ENCODE measurements at regions not wholly inside any gene's neighbourhood (a gene's known extent, or its start where the extent isn't known, plus 50 kb on each side); places are given as distances from the start of the nearest gene placed in this dataset.

GRCh38 chr2:41705634-41706033 is 342.2 kb upstream of the PKDCC start:
- no peak for DNase-seq (ENCODE audit: low read depth in 4 of 4, low spot score in 3 of 4)

DNA sequence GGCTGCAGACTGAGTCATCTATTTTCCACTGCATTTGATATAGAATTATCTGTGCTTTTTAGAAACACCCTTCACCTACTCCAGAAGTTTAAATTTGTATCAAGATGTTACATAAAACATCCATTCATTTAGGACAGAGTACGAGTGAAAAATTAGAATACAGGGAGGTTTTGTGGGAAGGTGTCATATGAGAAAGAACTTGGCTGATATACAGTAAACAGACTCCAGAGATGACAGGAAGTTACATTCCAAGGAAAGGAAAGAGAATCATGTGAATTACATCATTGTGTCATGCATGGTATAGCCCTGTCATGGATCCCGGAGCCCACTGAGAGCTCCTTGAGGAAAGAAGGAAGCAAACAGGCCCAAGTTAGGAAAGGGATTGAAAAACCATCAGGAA is 341.5 kb upstream of the PKDCC start:
- no peak for DNase-seq (ENCODE audit: low read depth in 4 of 4, low spot score in 3 of 4)

DNA sequence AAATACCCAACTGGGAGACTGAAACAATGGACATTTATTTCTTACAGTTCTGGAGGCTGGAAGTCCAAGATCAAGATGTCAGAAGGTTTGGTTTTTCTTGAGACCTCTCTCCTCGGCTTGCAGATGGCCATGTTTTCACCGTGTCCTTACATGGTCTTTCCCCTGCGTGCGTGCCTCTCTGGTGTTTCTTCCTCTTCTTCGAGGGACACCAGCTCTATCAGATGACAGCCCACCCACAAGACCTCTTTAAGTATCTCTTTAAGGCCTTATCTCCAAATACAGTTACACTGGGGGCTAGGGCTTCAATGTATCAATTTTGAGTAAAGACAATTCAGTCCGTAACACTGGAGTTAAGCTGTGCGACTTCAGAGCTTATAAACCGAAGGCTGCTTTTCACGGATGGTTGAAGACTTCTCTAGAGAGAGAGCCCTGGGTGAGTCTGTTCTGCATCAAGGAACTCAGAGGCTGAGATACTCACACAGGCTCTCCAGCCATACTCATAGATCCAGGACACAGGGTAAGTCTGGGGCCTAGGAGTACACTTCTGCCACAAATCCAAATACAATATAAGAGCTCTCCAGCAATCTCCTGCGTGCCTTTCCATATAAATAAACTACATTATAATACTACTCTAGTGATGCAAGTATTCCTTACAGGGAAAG is 339.9 kb upstream of the PKDCC start:
- DNase-seq (ENCODE audit: low read depth in 4 of 4, low spot score in 3 of 4): no peak

GRCh38 chr2:41709702-41710599 is 337.9 kb upstream of the PKDCC start:
- no peak for DNase-seq (ENCODE audit: low read depth in 4 of 4, low spot score in 3 of 4)

DNA sequence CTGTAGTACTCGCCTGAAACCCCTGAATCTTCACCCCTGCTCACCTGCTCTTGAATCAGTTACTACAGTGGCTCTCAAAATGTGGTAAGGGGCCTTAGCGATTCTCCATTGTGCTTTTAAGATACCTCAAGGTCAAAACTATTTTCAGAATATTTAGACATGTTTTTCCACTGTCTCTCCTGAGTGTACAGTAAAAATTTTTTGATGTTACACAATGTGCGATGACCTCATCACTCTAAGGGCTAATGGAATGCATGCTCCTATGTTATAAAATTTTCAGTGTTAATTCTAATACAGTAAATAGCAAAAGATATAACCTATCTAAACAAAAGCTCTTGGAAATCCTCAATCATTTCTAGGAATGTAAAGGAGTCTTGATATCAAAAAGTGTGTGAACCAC is 336.9 kb upstream of the PKDCC start:
- DNase-seq (ENCODE audit: low read depth in 4 of 4, low spot score in 3 of 4): no peak

DNA sequence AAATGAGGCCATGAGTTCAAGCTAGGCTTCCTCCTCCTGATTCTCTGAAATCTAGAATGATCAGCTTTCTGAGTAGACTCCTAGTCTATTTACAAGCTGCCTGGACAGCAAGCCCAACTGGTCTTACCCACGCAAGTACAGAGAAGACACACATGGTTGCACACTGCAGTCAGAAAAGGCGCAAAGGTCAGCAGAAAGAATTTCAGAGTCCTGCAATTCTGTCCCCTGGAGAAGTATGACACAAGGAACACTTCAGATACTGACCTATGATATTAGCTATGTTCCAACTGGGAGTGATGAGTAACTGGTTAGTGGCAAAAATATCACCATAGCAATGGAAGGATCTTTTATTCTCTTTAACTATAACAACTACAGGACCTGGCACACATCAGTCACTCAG is 336.1 kb upstream of the PKDCC start:
- no peak for DNase-seq (ENCODE audit: low read depth in 4 of 4, low spot score in 3 of 4)

DNA sequence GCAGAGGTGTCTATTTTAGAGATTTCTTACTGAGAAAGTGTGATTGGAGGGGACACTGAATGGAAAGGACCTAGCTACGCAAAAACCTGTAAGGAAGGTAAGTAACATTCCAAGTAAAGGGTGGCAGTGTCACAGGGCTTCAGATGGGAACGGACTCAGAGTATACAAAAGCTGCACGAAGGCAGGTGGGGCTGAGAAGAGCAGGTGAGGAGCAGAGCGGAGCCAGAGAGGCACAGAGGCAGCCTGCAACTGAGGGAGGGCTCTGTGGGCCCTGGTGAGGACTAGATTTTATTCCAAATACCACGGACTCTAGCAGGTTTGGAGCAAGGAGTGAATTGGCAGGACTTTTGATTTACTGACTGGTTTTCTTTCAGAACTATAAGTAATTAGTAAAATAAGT is 331.3 kb upstream of the PKDCC start:
- no peak for DNase-seq (ENCODE audit: low read depth in 4 of 4, low spot score in 3 of 4)

GRCh38 chr2:41717839-41718238 is 330.0 kb upstream of the PKDCC start:
- DNase-seq (ENCODE audit: low read depth in 4 of 4, low spot score in 3 of 4): no peak

GRCh38 chr2:41718705-41719104 is 329.1 kb upstream of the PKDCC start:
- DNase-seq (ENCODE audit: low read depth in 4 of 4, low spot score in 3 of 4): no peak

- DNase-seq (ENCODE audit: low read depth in 4 of 4, low spot score in 3 of 4): no peak
These were observed 328.1 kb upstream of the PKDCC start for GRCh38 chr2:41719756-41720155.

DNA sequence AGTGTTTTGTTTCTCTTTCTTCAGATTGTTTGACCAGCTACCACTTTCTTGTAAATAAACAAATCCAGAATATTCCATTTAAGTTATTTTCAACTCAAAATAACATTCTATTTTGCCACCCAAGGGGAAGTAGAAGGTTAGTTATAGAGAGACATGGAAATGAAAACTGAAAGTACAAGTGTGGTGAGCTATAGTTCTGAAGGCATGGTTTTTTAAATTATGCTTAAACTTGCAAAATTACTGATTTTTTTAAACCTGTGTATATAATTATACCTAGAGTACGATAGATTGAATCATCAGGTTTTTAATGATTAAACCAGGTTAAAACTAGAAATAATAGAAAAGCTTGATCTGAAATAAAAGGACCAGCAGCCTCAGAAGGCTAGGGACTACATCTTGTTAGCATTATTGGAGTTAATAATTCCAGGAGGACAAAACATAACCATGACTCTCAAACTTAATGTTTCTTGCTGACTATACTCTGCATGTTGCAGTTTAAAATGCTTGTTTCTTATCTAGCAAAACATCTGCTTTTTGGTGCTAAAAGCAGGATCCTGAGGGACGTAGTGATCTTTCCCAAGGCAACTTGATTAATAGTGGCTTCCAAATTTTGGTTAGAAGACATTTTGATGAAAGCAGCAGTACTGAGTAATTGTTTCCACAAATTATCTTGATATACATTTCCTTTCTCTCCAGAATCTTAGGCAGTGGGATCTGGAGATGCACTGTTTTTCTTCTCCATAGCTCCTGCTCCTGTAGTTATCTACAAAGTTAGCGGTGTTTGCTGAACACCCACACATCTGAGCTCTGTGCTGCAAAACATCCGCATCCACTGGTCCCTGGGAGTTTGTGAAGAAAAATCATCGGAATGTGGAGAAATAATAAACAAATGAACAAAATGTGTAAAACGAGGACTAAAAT is 327.2 kb upstream of the PKDCC start:
- no peak for DNase-seq (ENCODE audit: low read depth in 4 of 4, low spot score in 3 of 4)

- DNase-seq (ENCODE audit: low read depth in 4 of 4, low spot score in 3 of 4): no peak
These were observed 325.0 kb upstream of the PKDCC start for GRCh38 chr2:41722668-41723369.

- no peak for DNase-seq (ENCODE audit: low read depth in 4 of 4, low spot score in 3 of 4)
These were observed 324.3 kb upstream of the PKDCC start for GRCh38 chr2:41723526-41723925.

- no peak for DNase-seq (ENCODE audit: low read depth in 4 of 4, low spot score in 3 of 4)
These were observed 323.4 kb upstream of the PKDCC start for GRCh38 chr2:41724465-41724864.

DNA sequence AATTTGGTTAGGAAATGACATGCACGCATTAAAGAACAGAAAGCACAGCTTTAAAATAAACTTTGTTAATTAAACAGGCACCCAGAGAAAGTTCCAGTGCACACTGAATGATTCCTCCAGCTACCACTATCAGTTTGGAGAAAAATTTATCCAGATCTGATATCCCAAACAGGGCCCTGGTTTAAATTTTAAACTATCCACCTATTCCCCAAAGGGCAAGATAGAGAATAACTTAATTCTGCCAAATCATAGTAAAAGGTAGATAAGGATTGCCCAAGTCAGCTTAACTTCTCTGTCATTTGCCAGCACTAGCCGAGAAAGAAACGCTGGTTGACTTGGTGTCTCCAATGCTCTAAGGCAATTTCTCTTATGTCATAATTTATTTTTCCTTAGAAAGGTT is 321.9 kb upstream of the PKDCC start:
- DNase-seq (ENCODE audit: low read depth in 4 of 4, low spot score in 3 of 4): no peak

DNA sequence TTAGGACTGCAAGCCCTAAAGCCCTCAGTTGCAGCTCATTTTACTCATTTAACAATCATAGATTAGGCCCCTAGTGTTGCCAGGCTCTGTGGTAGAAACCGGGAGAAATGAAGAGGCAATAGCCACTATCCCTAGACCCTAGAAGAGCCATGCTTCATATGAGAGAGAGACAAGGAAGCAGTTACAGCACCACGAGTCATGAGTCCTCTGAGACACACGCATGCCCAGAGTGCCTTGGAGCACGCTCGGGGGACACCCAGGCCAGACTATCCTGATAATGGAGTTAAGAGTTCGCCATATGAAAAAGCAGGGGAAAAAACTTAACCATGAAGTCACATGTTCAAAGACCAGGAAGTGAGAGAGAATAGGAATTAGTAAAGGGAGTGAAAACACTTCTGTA is 321.5 kb upstream of the PKDCC start:
- no peak for DNase-seq (ENCODE audit: low read depth in 4 of 4, low spot score in 3 of 4)

- no peak for DNase-seq (ENCODE audit: low read depth in 4 of 4, low spot score in 3 of 4)
These were observed 320.7 kb upstream of the PKDCC start for GRCh38 chr2:41727152-41727551.

DNA sequence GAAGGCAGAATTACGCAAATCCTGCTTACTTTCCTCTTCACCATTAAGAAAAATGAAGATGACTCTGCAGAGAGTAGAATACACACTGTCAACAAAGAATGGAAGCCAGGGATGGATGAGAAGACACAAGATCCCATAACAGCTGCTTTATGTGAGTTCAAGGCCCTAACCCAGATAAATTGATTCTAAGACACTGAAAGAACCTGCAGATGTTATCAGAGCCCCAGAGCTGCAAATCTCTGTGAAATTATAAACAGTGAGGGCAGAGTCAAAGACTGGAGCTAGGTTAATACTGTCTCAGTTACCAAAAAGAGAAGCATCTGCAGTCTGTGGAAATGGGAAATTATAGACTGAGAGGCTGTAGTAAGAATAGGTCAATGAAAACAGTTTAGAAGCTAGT is 320.1 kb upstream of the PKDCC start:
- DNase-seq (ENCODE audit: low read depth in 4 of 4, low spot score in 3 of 4): no peak

- DNase-seq (ENCODE audit: low read depth in 4 of 4, low spot score in 3 of 4): no peak
These were observed 319.0 kb upstream of the PKDCC start for GRCh38 chr2:41728788-41729338.

DNA sequence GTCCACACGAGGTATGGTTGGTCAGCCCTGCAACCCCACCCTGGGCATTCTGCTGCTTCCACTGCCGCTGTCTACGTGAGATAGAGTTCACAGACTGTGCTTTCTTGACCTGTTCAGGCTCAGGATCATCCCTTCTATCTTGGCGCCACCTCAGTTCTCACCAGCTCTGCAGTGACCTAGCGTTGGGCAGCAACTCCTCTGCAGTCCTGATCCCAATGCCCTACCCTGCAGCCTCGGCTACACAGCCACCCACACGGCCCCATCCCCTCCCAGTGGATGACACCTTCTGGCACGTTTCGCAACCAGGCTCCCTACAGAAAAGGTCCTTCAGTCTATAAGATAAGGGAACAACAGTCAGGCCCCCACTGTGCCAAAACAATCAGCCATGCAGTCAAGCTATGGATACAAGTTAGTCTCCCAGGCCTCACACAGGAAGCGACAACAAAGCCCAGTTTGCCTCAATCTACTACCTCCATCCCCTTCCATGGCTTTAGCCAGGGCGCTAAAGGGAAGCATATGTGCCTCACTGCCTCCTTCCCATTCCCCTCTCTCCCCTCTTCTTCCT is 317.9 kb upstream of the PKDCC start:
- no peak for DNase-seq (ENCODE audit: low read depth in 4 of 4, low spot score in 3 of 4)
